Neural cell (in vitro differentiated cells): ENCODE measurements at regions not wholly inside any gene's neighbourhood (a gene's known extent, or its start where the extent isn't known, plus 50 kb on each side); places are given as distances from the start of the nearest gene placed in this dataset.

Source experiments
- CTCF ChIP-seq: fragments of 450-650 bp; IDR thresholded peaks from 2 replicates; pipeline ENCODE4 v1.5.1; 2014; ENCODE audit warnings: antibody characterized with exemption, mild to moderate bottlenecking, moderate library complexity; ENCODE audit not compliant: poor library complexity, severe bottlenecking
- POLR2AphosphoS5 ChIP-seq: IDR thresholded peaks from 2 replicates; pipeline ENCODE4 v1.6.1; 2012
- REST ChIP-seq: IDR thresholded peaks from 2 replicates; pipeline ENCODE4 v1.6.1; 2012; ENCODE audit warnings: borderline replicate concordance

GRCh38 chr10:118506671-118507590 lies 88.5 kb downstream of the PRLHR start:
- TF ChIP-seq CTCF: no peak
- TF ChIP-seq POLR2AphosphoS5: no peak
- TF ChIP-seq REST: no peak
